Loucy (cell line): ENCODE measurements at regions not wholly inside any gene's neighbourhood (a gene's known extent, or its start where the extent isn't known, plus 50 kb on each side); places are given as distances from the start of the nearest gene placed in this dataset.

Source experiments
- EZH2phosphoT487 ChIP-seq: fragments of 200-600 bp; IDR thresholded peaks from 2 replicates; pipeline ENCODE4 v1.6.1; 2018; ENCODE audit warnings: antibody characterized with exemption, mild to moderate bottlenecking, moderate library complexity, borderline replicate concordance
- TF ChIP-seq, protein P1 (sequence below): fragments of 200-600 bp; sonication (generic); conservative IDR thresholded peaks from 2 replicates; pipeline ENCODE4 v1.5.1; 2014; ENCODE audit warnings: mild to moderate bottlenecking, antibody characterized with exemption, low read length

DNA sequence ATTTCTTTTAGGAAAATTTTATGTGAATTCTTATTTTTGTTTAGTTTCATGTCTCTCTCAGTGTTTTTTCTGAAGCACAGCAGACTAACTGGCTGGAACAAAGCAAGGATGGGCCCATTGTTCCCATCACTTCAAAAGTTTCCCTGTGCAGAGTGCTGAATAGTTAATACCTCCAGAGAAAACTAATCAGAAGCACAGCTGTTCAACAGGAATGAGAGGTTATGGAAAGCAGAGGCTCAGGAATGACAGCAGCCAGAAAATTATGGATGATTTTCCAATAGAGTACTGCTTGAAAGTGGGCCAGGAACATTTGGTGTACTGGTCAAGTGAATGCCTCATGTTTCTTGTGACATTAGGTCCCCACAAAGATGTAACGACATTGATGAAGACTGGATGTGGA is 173.0 kb upstream of the TARS1 start:
- TF ChIP-seq, protein P1, sequence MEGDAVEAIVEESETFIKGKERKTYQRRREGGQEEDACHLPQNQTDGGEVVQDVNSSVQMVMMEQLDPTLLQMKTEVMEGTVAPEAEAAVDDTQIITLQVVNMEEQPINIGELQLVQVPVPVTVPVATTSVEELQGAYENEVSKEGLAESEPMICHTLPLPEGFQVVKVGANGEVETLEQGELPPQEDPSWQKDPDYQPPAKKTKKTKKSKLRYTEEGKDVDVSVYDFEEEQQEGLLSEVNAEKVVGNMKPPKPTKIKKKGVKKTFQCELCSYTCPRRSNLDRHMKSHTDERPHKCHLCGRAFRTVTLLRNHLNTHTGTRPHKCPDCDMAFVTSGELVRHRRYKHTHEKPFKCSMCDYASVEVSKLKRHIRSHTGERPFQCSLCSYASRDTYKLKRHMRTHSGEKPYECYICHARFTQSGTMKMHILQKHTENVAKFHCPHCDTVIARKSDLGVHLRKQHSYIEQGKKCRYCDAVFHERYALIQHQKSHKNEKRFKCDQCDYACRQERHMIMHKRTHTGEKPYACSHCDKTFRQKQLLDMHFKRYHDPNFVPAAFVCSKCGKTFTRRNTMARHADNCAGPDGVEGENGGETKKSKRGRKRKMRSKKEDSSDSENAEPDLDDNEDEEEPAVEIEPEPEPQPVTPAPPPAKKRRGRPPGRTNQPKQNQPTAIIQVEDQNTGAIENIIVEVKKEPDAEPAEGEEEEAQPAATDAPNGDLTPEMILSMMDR: no peak
- no peak for TF ChIP-seq EZH2phosphoT487
